ENCODE measurements at regions not wholly inside any gene's neighbourhood (a gene's known extent, or its start where the extent isn't known, plus 50 kb on each side); places are given as distances from the start of the nearest gene placed in this dataset.

DNA sequence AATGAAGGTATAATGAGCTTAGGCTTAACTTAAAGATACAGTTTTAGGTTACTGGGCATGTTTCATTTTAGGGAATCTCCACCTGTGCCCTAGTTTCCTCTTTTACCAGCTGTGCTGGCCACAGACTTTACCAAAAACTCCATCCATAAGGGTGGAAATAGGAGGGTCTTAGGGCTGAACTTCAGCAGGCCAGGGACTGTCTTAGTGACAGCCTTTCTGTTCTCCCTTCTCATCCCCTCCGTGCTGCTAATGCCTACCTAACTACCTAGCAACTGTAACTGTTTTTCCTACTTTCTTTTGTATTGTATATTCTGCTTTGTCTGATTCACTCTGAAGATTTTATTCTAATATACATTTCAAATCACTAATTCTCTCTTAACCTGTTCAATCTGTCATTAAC lies 1375.3 kb downstream of the PCDH18 start:
- TF ChIP-seq, protein P1, sequence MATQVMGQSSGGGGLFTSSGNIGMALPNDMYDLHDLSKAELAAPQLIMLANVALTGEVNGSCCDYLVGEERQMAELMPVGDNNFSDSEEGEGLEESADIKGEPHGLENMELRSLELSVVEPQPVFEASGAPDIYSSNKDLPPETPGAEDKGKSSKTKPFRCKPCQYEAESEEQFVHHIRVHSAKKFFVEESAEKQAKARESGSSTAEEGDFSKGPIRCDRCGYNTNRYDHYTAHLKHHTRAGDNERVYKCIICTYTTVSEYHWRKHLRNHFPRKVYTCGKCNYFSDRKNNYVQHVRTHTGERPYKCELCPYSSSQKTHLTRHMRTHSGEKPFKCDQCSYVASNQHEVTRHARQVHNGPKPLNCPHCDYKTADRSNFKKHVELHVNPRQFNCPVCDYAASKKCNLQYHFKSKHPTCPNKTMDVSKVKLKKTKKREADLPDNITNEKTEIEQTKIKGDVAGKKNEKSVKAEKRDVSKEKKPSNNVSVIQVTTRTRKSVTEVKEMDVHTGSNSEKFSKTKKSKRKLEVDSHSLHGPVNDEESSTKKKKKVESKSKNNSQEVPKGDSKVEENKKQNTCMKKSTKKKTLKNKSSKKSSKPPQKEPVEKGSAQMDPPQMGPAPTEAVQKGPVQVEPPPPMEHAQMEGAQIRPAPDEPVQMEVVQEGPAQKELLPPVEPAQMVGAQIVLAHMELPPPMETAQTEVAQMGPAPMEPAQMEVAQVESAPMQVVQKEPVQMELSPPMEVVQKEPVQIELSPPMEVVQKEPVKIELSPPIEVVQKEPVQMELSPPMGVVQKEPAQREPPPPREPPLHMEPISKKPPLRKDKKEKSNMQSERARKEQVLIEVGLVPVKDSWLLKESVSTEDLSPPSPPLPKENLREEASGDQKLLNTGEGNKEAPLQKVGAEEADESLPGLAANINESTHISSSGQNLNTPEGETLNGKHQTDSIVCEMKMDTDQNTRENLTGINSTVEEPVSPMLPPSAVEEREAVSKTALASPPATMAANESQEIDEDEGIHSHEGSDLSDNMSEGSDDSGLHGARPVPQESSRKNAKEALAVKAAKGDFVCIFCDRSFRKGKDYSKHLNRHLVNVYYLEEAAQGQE (IDR thresholded peaks at IDR 0.05; ENCODE audit: insufficient read depth in 1 of 2, low read depth in 2 of 2, low read length in 1 of 2) = no peak
- no peak for TF ChIP-seq CTCF (IDR thresholded peaks at IDR 0.05)

Measured in Panc1 (cell line).